Liver (tissue), 8 donors: ENCODE measurements at regions not wholly inside any gene's neighbourhood (a gene's known extent, or its start where the extent isn't known, plus 50 kb on each side); places are given as distances from the start of the nearest gene placed in this dataset.
"Not testable (repeated sequence)": the region's sequence is repeated elsewhere in the genome, so short reads cannot be mapped to it uniquely, and the experiment has no call there.

Experiments
- DNase-seq: peaks from one replicate; pipeline ENCODE4 v3.0.0-alpha.2; 2017; ENCODE audit warnings: low spot score
- H3K27ac ChIP-seq, 2 donors: one replicate each; pipeline ENCODE4 v1.7.0; 2013; ENCODE audit warnings: inconsistent platforms in 2 of 2, low read length in 2 of 2, control low read depth in 1 of 2, low read depth in 1 of 2, mild to moderate bottlenecking in 1 of 2
- H3K27me3 ChIP-seq, 4 donors: one replicate each; pipeline versions ENCODE4 v1.6.1 to v1.7.0; 2013; ENCODE audit warnings: low read length in 3 of 4, inconsistent platforms in 1 of 4, mild to moderate bottlenecking in 1 of 4, moderate library complexity in 1 of 4; ENCODE audit not compliant: control insufficient read depth in 4 of 4, insufficient read depth in 4 of 4
- H3K36me3 ChIP-seq, 4 donors: one replicate each; pipeline versions ENCODE4 v1.6.1 to v1.7.0; 2013; ENCODE audit warnings: low read length in 3 of 4, mild to moderate bottlenecking in 3 of 4, low read depth in 1 of 4, moderate library complexity in 1 of 4; ENCODE audit not compliant: control insufficient read depth in 4 of 4, insufficient read depth in 3 of 4
- H3K4me1 ChIP-seq, 4 donors: one replicate each; pipeline versions ENCODE4 v1.6.1 to v1.7.0; 2013; ENCODE audit warnings: low read length in 3 of 4, mild to moderate bottlenecking in 3 of 4, moderate library complexity in 1 of 4; ENCODE audit not compliant: control insufficient read depth in 4 of 4, insufficient read depth in 4 of 4
- H3K4me3 ChIP-seq, 3 donors: one replicate each; pipeline versions ENCODE4 v1.6.1 to v1.7.0; 2013; ENCODE audit warnings: low read length in 3 of 3, control low read depth in 1 of 3, low read depth in 1 of 3, mild to moderate bottlenecking in 1 of 3
- H3K9ac ChIP-seq, 2 donors: one replicate each; pipeline ENCODE4 v1.7.0; 2013; ENCODE audit warnings: low read length in 2 of 2, mild to moderate bottlenecking in 2 of 2, moderate library complexity in 2 of 2, control low read depth in 1 of 2, low read depth in 1 of 2
- H3K9me3 ChIP-seq, 4 donors: one replicate each; pipeline versions ENCODE4 v1.6.1 to v1.7.0; 2013; ENCODE audit warnings: low read length in 3 of 4; ENCODE audit not compliant: control insufficient read depth in 4 of 4
- EGR1 ChIP-seq, 2 donors: IDR thresholded peaks; 2 replicates each; pipeline ENCODE4 v1.6.1; 2016 to 2018; ENCODE audit warnings: antibody characterized with exemption in 2 of 2, low read depth in 2 of 2
- FOXA1 ChIP-seq: IDR thresholded peaks from 2 replicates; pipeline ENCODE4 v1.6.1; 2016; ENCODE audit warnings: antibody characterized with exemption
- FOXA2 ChIP-seq: IDR thresholded peaks from 2 replicates; pipeline ENCODE4 v1.6.1; 2016; ENCODE audit warnings: antibody characterized with exemption
- GABPA ChIP-seq, 2 donors: IDR thresholded peaks in 1 of 2; conservative IDR thresholded peaks in 1 of 2; 2 replicates each; pipeline ENCODE4 v1.6.1; 2016; ENCODE audit warnings: antibody characterized with exemption in 2 of 2, mild to moderate bottlenecking in 1 of 2, moderate library complexity in 1 of 2
- HNF4G ChIP-seq: IDR thresholded peaks from 2 replicates; pipeline ENCODE4 v1.6.1; 2016; ENCODE audit warnings: antibody characterized with exemption
- JUND ChIP-seq, 2 donors: IDR thresholded peaks; 2 replicates each; pipeline ENCODE4 v1.6.1; 2016; ENCODE audit warnings: antibody characterized with exemption in 2 of 2
- NR2F2 ChIP-seq: IDR thresholded peaks from 2 replicates; pipeline ENCODE4 v1.6.1; 2016; ENCODE audit warnings: antibody characterized with exemption
- RAD21 ChIP-seq, 2 donors: IDR thresholded peaks; 2 replicates each; pipeline ENCODE4 v1.6.1; 2016; ENCODE audit warnings: antibody characterized with exemption in 2 of 2, mild to moderate bottlenecking in 2 of 2
- RXRA ChIP-seq, 2 donors: IDR thresholded peaks; 2 replicates each; pipeline ENCODE4 v1.6.1; 2017 to 2018; ENCODE audit warnings: antibody characterized with exemption in 2 of 2, mild to moderate bottlenecking in 1 of 2
- SP1 ChIP-seq: IDR thresholded peaks from 2 replicates; pipeline ENCODE4 v1.6.1; 2018; ENCODE audit warnings: antibody characterized with exemption, mild to moderate bottlenecking
- TAF1 ChIP-seq: conservative IDR thresholded peaks from 2 replicates; pipeline ENCODE4 v1.6.1; 2016; ENCODE audit warnings: antibody characterized with exemption, mild to moderate bottlenecking
- YY1 ChIP-seq: IDR thresholded peaks from 2 replicates; pipeline ENCODE4 v1.6.1; 2016; ENCODE audit warnings: antibody characterized with exemption, mild to moderate bottlenecking
- WGBS: extraction: QIAGEN DNeasy Blood & Tissue Kit; methylation state at CpG from one replicate; pipeline ENCODE4 v1.1.7; 2013; 5-methylcytosine and 5-hydroxymethylcytosine counted together
- TF ChIP-seq, protein P1 (sequence below): IDR thresholded peaks from 2 replicates; pipeline ENCODE4 v1.6.1; 2016; ENCODE audit warnings: antibody characterized with exemption
- TF ChIP-seq, protein P2 (sequence below): IDR thresholded peaks from 2 replicates; pipeline ENCODE4 v1.6.1; 2016; ENCODE audit warnings: antibody characterized with exemption
- TF ChIP-seq, protein P3 (sequence below): IDR thresholded peaks from 2 replicates; pipeline ENCODE4 v1.6.1; 2016; ENCODE audit warnings: antibody characterized with exemption, mild to moderate bottlenecking
- TF ChIP-seq, protein P4 (sequence below): IDR thresholded peaks from 2 replicates; pipeline ENCODE4 v1.6.1; 2016; ENCODE audit warnings: antibody characterized with exemption
- TF ChIP-seq, protein P5 (sequence below): fragments of 150-350 bp; IDR thresholded peaks from 2 replicates; pipeline ENCODE4 v1.5.1; 2017; ENCODE audit warnings: improper control_type of control experiment, low read depth, low read length; ENCODE audit not compliant: missing input control
- donor health status: healthy.
- donor health status: healthy.
- donor health status: healthy.
- donor health status: healthy.
- donor health status: healthy.

DNA sequence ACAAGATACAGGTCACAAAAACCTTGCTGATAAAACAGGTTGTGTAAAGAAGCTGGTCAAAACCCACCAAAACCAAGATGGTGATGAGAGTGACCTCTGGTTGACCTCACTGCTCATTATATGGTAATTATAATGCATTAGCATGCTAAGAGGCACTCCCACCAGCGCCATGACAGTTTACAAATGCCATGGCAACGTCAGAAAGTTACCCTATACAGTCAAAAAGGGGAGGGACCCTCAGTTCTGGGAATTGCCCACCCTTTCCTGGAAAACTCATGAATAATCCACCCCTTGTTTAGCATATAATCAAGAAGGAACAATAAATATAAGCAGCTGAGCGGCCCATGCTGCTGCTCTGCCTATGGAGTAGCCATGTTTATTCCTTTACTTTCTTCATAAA, 434.1 kb downstream of the ZNF536 start (continued):
- no peak for TF ChIP-seq RXRA (IDR thresholded peaks at IDR 0.05)
- TF ChIP-seq, protein P1, sequence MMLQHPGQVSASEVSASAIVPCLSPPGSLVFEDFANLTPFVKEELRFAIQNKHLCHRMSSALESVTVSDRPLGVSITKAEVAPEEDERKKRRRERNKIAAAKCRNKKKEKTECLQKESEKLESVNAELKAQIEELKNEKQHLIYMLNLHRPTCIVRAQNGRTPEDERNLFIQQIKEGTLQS, result no peak

DNA sequence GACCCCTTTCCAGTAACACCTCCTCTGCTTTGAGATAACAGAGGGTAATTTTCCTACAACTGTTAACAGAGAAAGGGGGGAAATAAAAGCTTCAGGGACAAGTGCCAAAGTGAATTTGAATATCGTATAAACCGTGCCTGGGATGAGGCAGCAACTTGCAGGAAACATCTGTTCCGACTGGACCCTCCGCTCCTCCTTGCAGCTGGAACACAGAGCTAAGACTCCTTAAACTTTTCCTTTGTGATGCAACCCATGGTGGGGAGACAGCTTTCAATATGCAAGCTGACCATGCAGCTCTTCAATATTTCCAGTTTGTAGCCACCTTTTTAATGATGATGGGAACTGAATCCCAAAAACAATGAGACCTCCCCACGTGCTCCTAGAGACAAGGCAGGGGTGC, 432.6 kb downstream of the ZNF536 start:
- no peak for DNase-seq
- Histone ChIP-seq H3K27ac (no peak overlapping the region), H3K27me3 (peaks cover 0 to 8% (median 0%) of the 10 kb centered on the region in 4 donors), H3K36me3 (no peaks in the 10 kb centered on the region), H3K9ac (no peak overlapping the region), H3K9me3 (peaks cover 0 to 4% (median under 1%) of the 10 kb centered on the region in 4 donors), H3K4me3 (no peak overlapping the region), H3K4me1 (no peaks in the 10 kb centered on the region)
- WGBS, result 48% methylated on average over 5 of the region's 5 CpGs
- TF ChIP-seq TAF1 (no peak), NR2F2 (no peak), HNF4G (no peak), YY1 (no peak), RXRA (IDR thresholded peaks at IDR 0.05) (no peak), GABPA (IDR thresholded peaks at IDR 0.05 in 1 of 2, conservative IDR thresholded peaks at IDR 0.05 in 1 of 2) (no peak), JUND (IDR thresholded peaks at IDR 0.05) (no peak), FOXA1 (no peak), FOXA2 (no peak), EGR1 (IDR thresholded peaks at IDR 0.05; ENCODE audit: low read depth in 2 of 2) (no peak), RAD21 (IDR thresholded peaks at IDR 0.05) (no peak), SP1 (no peak)
- TF ChIP-seq, protein P1, result no peak
- TF ChIP-seq, protein P2, sequence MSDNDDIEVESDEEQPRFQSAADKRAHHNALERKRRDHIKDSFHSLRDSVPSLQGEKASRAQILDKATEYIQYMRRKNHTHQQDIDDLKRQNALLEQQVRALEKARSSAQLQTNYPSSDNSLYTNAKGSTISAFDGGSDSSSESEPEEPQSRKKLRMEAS, result no peak
- TF ChIP-seq, protein P3, sequence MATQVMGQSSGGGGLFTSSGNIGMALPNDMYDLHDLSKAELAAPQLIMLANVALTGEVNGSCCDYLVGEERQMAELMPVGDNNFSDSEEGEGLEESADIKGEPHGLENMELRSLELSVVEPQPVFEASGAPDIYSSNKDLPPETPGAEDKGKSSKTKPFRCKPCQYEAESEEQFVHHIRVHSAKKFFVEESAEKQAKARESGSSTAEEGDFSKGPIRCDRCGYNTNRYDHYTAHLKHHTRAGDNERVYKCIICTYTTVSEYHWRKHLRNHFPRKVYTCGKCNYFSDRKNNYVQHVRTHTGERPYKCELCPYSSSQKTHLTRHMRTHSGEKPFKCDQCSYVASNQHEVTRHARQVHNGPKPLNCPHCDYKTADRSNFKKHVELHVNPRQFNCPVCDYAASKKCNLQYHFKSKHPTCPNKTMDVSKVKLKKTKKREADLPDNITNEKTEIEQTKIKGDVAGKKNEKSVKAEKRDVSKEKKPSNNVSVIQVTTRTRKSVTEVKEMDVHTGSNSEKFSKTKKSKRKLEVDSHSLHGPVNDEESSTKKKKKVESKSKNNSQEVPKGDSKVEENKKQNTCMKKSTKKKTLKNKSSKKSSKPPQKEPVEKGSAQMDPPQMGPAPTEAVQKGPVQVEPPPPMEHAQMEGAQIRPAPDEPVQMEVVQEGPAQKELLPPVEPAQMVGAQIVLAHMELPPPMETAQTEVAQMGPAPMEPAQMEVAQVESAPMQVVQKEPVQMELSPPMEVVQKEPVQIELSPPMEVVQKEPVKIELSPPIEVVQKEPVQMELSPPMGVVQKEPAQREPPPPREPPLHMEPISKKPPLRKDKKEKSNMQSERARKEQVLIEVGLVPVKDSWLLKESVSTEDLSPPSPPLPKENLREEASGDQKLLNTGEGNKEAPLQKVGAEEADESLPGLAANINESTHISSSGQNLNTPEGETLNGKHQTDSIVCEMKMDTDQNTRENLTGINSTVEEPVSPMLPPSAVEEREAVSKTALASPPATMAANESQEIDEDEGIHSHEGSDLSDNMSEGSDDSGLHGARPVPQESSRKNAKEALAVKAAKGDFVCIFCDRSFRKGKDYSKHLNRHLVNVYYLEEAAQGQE, result no peak
- TF ChIP-seq, protein P4, sequence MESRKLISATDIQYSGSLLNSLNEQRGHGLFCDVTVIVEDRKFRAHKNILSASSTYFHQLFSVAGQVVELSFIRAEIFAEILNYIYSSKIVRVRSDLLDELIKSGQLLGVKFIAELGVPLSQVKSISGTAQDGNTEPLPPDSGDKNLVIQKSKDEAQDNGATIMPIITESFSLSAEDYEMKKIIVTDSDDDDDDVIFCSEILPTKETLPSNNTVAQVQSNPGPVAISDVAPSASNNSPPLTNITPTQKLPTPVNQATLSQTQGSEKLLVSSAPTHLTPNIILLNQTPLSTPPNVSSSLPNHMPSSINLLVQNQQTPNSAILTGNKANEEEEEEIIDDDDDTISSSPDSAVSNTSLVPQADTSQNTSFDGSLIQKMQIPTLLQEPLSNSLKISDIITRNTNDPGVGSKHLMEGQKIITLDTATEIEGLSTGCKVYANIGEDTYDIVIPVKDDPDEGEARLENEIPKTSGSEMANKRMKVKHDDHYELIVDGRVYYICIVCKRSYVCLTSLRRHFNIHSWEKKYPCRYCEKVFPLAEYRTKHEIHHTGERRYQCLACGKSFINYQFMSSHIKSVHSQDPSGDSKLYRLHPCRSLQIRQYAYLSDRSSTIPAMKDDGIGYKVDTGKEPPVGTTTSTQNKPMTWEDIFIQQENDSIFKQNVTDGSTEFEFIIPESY, result no peak
- TF ChIP-seq, protein P5, sequence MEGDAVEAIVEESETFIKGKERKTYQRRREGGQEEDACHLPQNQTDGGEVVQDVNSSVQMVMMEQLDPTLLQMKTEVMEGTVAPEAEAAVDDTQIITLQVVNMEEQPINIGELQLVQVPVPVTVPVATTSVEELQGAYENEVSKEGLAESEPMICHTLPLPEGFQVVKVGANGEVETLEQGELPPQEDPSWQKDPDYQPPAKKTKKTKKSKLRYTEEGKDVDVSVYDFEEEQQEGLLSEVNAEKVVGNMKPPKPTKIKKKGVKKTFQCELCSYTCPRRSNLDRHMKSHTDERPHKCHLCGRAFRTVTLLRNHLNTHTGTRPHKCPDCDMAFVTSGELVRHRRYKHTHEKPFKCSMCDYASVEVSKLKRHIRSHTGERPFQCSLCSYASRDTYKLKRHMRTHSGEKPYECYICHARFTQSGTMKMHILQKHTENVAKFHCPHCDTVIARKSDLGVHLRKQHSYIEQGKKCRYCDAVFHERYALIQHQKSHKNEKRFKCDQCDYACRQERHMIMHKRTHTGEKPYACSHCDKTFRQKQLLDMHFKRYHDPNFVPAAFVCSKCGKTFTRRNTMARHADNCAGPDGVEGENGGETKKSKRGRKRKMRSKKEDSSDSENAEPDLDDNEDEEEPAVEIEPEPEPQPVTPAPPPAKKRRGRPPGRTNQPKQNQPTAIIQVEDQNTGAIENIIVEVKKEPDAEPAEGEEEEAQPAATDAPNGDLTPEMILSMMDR, result no peak

DNA sequence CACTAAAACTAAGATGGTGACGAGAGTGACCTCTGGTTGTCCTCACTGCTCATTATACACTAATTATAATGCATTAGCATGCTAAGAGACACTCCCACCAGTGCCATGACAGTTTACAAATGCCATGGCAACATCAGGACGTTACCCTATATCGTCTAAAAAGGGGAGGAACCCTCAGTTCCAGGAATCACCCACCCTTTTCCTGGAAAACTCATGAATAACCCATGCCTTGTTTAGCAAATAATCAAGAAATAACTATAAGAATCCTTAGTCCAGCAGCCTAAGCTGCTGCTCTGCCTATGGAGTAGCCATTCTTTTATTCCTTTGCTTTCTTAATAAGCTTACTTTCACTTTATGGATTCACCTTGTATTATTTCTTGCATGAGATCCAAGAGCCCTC, 432.1 kb downstream of the ZNF536 start:
- not testable (repeated sequence) for H3K9me3 ChIP-seq, H3K9ac ChIP-seq, H3K27ac ChIP-seq, H3K4me1 ChIP-seq, H3K4me3 ChIP-seq, DNase-seq, H3K36me3 ChIP-seq
- WGBS, result 34% methylated on average over 3 of the region's 3 CpGs
- peaks cover 0 to 10% (median 0%) of the 10 kb centered on the region in 4 donors for H3K27me3 ChIP-seq
